GM12878 (cell line): ENCODE measurements at regions not wholly inside any gene's neighbourhood (a gene's known extent, or its start where the extent isn't known, plus 50 kb on each side); places are given as distances from the start of the nearest gene placed in this dataset.

Source experiments
- ATAC-seq: fragments of 200-7000 bp; cut with Tn5 transposase; 3 replicates; pipeline ENCODE4 v1.9.1; 2020; ENCODE audit warnings: mild to moderate bottlenecking, moderate library complexity
- BruUV-seq: library from RNA; stranded (reverse); fragments of 400-500 nt; replicated peaks from 2 replicates; lab custom pipeline; 2021; lab: Mats Ljungman, UMichigan
- CTCF ChIA-PET: fragments of 300-600 bp; sonication (Branson Sonifier 250); formaldehyde crosslinking; extraction: SDS; loops from one replicate; lab custom pipeline; 2021; ENCODE audit warnings: inconsistent platforms; lab: Yijun Ruan, JAX
- POLR2A ChIA-PET: fragments of 350-600 bp; formaldehyde crosslinking; extraction: SDS; loops from one replicate; lab custom pipeline; 2021; ENCODE audit warnings: inconsistent platforms; lab: Charles Lee
- RAD21 ChIA-PET: fragments of 300-600 bp; sonication (Branson Sonifier 250); formaldehyde crosslinking; loops from one replicate; lab custom pipeline; 2023; ENCODE audit warnings: antibody characterized with exemption; ENCODE audit not compliant: unreplicated experiment; lab: Charles Lee
- SMC1A ChIA-PET: fragments of 300-600 bp; sonication (Branson Sonifier 250); formaldehyde crosslinking; loops from one replicate; lab custom pipeline; 2023; ENCODE audit not compliant: unreplicated experiment, uncharacterized antibody; lab: Charles Lee
- DNase-seq: peaks from one replicate; pipeline ENCODE4 v3.0.0-alpha.2; 2011; ENCODE audit warnings: low read depth, low spot score
- FAIRE-seq: peaks from 3 replicates; lab custom pipeline; 2011; peaks lifted over from hg19 to GRCh38; lab: Jason Lieb, UNC
- H2AFZ ChIP-seq: 2 replicates; pipeline ENCODE4 v1.6.0; 2011; ENCODE audit warnings: low read depth, low read length, control low read depth; ENCODE audit not compliant: control insufficient read depth
- H3K27ac ChIP-seq: 2 replicates; pipeline ENCODE4 v1.5.1; 2011; ENCODE audit warnings: control low read depth; ENCODE audit not compliant: control insufficient read depth, insufficient read depth
- H3K27me3 ChIP-seq, 2 experiments: replicated peaks in 1 of 2; 2 replicates each; pipeline versions ENCODE4 v1.6.0 to v1.6.1; 2011; ENCODE audit warnings: low read length in 1 of 2; ENCODE audit not compliant: control insufficient read depth in 2 of 2, insufficient read depth in 2 of 2
- H3K36me3 ChIP-seq, 2 experiments: 2 replicates each; pipeline ENCODE4 v1.5.1; 2011; ENCODE audit warnings: low read length in 1 of 2; ENCODE audit not compliant: control insufficient read depth in 2 of 2, insufficient read depth in 2 of 2
- H3K4me1 ChIP-seq: 2 replicates; pipeline ENCODE4 v1.6.1; 2011; ENCODE audit warnings: mild to moderate bottlenecking, low read length, moderate library complexity, mixed read lengths; ENCODE audit not compliant: control insufficient read depth, insufficient read depth
- H3K4me2 ChIP-seq: 2 replicates; pipeline ENCODE4 v1.6.0; 2011; ENCODE audit warnings: control low read depth; ENCODE audit not compliant: control insufficient read depth, insufficient read depth
- H3K4me3 ChIP-seq: fragments of 200-600 bp; sonication (generic); 2 replicates; pipeline ENCODE4 v1.5.1; 2016
- H3K79me2 ChIP-seq: 2 replicates; pipeline ENCODE4 v1.6.0; 2011; ENCODE audit warnings: low read length; ENCODE audit not compliant: control insufficient read depth, insufficient read depth
- H3K9ac ChIP-seq: 2 replicates; pipeline ENCODE4 v1.8.0; 2011; ENCODE audit warnings: low read length, control low read depth, mixed read lengths; ENCODE audit not compliant: control insufficient read depth, insufficient read depth
- H3K9me3 ChIP-seq: replicated peaks from 3 replicates; pipeline ENCODE4 v1.5.1; 2011; ENCODE audit warnings: mild to moderate bottlenecking, low read length; ENCODE audit not compliant: control insufficient read depth, insufficient read depth
- H4K20me1 ChIP-seq: 2 replicates; pipeline ENCODE4 v1.6.0; 2011; ENCODE audit not compliant: control insufficient read depth, insufficient read depth
- BACH1 ChIP-seq: fragments of 450-650 bp; IDR thresholded peaks from 2 replicates; pipeline ENCODE4 v1.6.1; 2017; ENCODE audit warnings: mild to moderate bottlenecking, borderline replicate concordance
- DPF2 ChIP-seq: fragments of 450-650 bp; IDR thresholded peaks from 2 replicates; pipeline ENCODE4 v1.6.1; 2017; ENCODE audit warnings: mild to moderate bottlenecking
- EED ChIP-seq: sonication (generic); IDR thresholded peaks from 2 replicates; pipeline ENCODE4 v1.6.1; 2016; ENCODE audit warnings: antibody characterized with exemption, low read depth
- ESRRA ChIP-seq: IDR thresholded peaks from 2 replicates; pipeline ENCODE4 v1.6.1; 2012; ENCODE audit warnings: mild to moderate bottlenecking, low read length, improper control_type of control experiment
- ETV6 ChIP-seq, 2 experiments: fragments of 450-650 bp in 1 of 2; IDR thresholded peaks in 1 of 2; conservative IDR thresholded peaks in 1 of 2; 2 replicates each; pipeline ENCODE4 v1.6.1; 2014; ENCODE audit warnings: antibody characterized with exemption in 1 of 2, borderline replicate concordance in 1 of 2, low read depth in 1 of 2, mild to moderate bottlenecking in 1 of 2, moderate library complexity in 1 of 2
- GABPA ChIP-seq: IDR thresholded peaks from 2 replicates; pipeline ENCODE4 v1.6.1; 2014; ENCODE audit warnings: antibody characterized with exemption, low read depth, mild to moderate bottlenecking, inconsistent platforms
- MTA3 ChIP-seq: IDR thresholded peaks from 2 replicates; pipeline ENCODE4 v1.6.1; 2012; ENCODE audit warnings: low read length, inconsistent platforms, borderline replicate concordance
- NFYB ChIP-seq: IDR thresholded peaks from 2 replicates; pipeline ENCODE4 v1.6.1; 2011; ENCODE audit warnings: low read depth, mild to moderate bottlenecking, low read length, improper control_type of control experiment, moderate library complexity; ENCODE audit not compliant: insufficient read depth
- PAX5 ChIP-seq: IDR thresholded peaks from 2 replicates; pipeline ENCODE4 v1.6.1; 2011; ENCODE audit warnings: low read depth, low read length, borderline replicate concordance
- SMC3 ChIP-seq: IDR thresholded peaks from 2 replicates; pipeline ENCODE4 v1.6.1; 2011; ENCODE audit warnings: low read length, improper control_type of control experiment, borderline replicate concordance
- SREBF2 ChIP-seq: IDR thresholded peaks from 2 replicates; pipeline ENCODE4 v1.6.1; 2012; ENCODE audit warnings: mild to moderate bottlenecking, low read length
- SRF ChIP-seq, 2 experiments: IDR thresholded peaks; 2 replicates each; pipeline ENCODE4 v1.6.1; 2011; ENCODE audit warnings: low read depth in 2 of 2, low read length in 2 of 2, mild to moderate bottlenecking in 1 of 2, moderate library complexity in 1 of 2
- WGBS: methylation state at CpG from one replicate; pipeline ENCODE4 v1.1.6; 2016; ENCODE audit warnings: low lambda C conversion rate; ENCODE audit not compliant: insufficient replicate concordance, insufficient coverage; ENCODE audit errors: missing lambda C conversion rate; 5-methylcytosine and 5-hydroxymethylcytosine counted together
- in situ Hi-C: fragments of 300-500 bp; cut with MboI; formaldehyde crosslinking; loops from 9 replicates; pipeline ENCODE4 v1.14.3; 2018; ENCODE audit warnings: mixed read lengths
- intact Hi-C: fragments of 100-400 bp; cut with micrococcal nuclease; formaldehyde crosslinking; loops from one replicate; pipeline ENCODE4 v1.14.2; 2022; ENCODE audit not compliant: unreplicated experiment
- TF ChIP-seq, protein P1 (sequence below): IDR thresholded peaks from 2 replicates; pipeline ENCODE4 v1.6.1; 2011; ENCODE audit warnings: low read depth, low read length, improper control_type of control experiment, borderline replicate concordance
- TF ChIP-seq, protein P2 (sequence below): fragments of 450-650 bp; formaldehyde crosslinking; IDR thresholded peaks from 2 replicates; pipeline ENCODE4 v1.4.0; 2022; ENCODE audit warnings: mild to moderate bottlenecking, moderate library complexity
- TF ChIP-seq, protein P3 (sequence below): IDR thresholded peaks from 2 replicates; pipeline ENCODE4 v1.6.1; 2011; ENCODE audit warnings: borderline replicate concordance, low read depth, mild to moderate bottlenecking, moderate library complexity, low read length; ENCODE audit not compliant: insufficient read depth, poor library complexity, severe bottlenecking

DNA sequence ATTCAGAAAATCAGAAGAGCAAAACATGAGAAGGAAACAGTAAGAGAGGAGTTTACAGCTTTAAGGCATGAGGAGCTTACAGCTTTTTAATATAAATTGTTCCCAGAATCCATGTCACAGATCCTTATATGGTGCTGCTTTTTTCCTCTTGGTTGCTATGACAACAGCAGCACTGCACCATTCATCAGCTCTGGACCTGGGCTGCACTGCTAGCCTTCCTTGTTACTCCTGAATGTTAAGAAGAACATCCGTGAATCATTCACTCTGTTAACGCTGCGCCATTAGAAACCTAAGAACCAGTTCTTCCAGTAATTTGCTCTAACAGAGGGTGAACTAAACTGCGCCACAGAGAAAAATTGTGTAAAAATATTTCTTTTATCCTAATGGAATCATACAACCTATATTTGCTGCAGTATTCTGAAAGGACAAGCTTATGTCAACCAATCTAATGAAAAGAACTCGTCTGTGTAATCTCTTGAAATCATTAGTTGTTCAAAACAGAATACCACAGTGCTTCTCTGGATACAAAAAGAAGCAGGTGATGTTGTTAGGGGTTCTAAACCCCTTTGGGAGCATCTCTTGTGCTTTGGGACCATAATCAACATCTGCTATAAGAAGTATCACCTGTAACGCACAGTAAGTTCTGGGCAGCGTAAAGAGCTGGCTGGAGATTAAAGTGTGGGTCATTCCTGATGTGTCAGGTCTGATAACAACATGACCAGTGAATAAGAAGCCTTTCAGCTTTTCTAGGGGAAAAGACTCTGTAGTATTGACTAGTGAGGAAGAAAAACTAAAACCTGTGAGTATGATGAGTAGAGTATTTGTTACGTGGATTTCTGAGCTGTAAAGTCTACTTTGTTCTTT, 151.2 kb downstream of the TANC2 start:
- POLR2A ChIA-PET = no interaction called here
- 65% methylated on average over 8 of the region's 8 CpGs for WGBS

More for the DNA sequence above, 151.2 kb downstream of the TANC2 start:
- in situ Hi-C loops (no loop called here), intact Hi-C loops (no loop called here)
- Histone ChIP-seq H3K4me3 (no peak overlapping the region), H4K20me1 (no peaks in the 10 kb centered on the region), H3K4me1 (no peaks in the 10 kb centered on the region), H3K9ac (no peak overlapping the region), H3K4me2 (no peak overlapping the region), H3K36me3 (no peaks in the 10 kb centered on the region), H3K79me2 (no peaks in the 10 kb centered on the region), H2AFZ (no peak overlapping the region), H3K9me3 (no peaks in the 10 kb centered on the region), H3K27ac (no peak overlapping the region), H3K27me3 (no peaks in the 10 kb centered on the region)
- ChIA-PET RAD21 (no interaction called here), CTCF (interaction anchor here (0.8 to 2.2 kb wide), 4 partner anchors 9 to 290 kb away, joined by 3 to 8 read pairs (median 3); no protein-coding TSS in a partner anchor), SMC1A (interaction anchor here (0.7 to 0.8 kb wide), 2 partner anchors 10 to 18 kb away, joined by 3 to 4 read pairs; no protein-coding TSS in a partner anchor)
- TF ChIP-seq SREBF2 (no peak), ETV6 (conservative IDR thresholded peaks at IDR 0.05 in 1 of 2, IDR thresholded peaks at IDR 0.05 in 1 of 2; ENCODE audit: borderline replicate concordance in 1 of 2, low read depth in 1 of 2) (no peak), GABPA (no peak), PAX5 (no peak), SMC3 (no peak), DPF2 (no peak), BACH1 (no peak), MTA3 (no peak), EED (no peak), SRF (IDR thresholded peaks at IDR 0.05; ENCODE audit: low read depth in 2 of 2, low read length in 2 of 2) (no peak), NFYB (no peak), ESRRA (no peak)
- TF ChIP-seq, protein P1, sequence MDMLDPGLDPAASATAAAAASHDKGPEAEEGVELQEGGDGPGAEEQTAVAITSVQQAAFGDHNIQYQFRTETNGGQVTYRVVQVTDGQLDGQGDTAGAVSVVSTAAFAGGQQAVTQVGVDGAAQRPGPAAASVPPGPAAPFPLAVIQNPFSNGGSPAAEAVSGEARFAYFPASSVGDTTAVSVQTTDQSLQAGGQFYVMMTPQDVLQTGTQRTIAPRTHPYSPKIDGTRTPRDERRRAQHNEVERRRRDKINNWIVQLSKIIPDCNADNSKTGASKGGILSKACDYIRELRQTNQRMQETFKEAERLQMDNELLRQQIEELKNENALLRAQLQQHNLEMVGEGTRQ = no peak
- TF ChIP-seq, protein P2, sequence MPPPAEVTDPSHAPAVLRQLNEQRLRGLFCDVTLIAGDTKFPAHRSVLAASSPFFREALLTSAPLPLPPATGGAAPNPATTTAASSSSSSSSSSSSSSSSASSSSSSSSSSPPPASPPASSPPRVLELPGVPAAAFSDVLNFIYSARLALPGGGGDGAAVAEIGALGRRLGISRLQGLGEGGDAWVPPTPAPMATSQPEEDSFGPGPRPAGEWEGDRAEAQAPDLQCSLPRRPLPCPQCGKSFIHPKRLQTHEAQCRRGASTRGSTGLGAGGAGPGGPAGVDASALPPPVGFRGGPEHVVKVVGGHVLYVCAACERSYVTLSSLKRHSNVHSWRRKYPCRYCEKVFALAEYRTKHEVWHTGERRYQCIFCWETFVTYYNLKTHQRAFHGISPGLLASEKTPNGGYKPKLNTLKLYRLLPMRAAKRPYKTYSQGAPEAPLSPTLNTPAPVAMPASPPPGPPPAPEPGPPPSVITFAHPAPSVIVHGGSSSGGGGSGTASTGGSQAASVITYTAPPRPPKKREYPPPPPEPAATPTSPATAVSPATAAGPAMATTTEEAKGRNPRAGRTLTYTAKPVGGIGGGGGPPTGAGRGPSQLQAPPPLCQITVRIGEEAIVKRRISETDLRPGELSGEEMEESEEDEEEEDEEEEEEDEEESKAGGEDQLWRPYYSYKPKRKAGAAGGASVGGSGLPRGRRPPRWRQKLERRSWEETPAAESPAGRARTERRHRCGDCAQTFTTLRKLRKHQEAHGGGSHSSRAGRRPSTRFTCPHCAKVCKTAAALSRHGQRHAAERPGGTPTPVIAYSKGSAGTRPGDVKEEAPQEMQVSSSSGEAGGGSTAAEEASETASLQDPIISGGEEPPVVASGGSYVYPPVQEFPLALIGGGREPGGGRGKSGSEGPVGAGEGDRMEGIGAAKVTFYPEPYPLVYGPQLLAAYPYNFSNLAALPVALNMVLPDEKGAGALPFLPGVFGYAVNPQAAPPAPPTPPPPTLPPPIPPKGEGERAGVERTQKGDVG = no peak
- TF ChIP-seq, protein P3, sequence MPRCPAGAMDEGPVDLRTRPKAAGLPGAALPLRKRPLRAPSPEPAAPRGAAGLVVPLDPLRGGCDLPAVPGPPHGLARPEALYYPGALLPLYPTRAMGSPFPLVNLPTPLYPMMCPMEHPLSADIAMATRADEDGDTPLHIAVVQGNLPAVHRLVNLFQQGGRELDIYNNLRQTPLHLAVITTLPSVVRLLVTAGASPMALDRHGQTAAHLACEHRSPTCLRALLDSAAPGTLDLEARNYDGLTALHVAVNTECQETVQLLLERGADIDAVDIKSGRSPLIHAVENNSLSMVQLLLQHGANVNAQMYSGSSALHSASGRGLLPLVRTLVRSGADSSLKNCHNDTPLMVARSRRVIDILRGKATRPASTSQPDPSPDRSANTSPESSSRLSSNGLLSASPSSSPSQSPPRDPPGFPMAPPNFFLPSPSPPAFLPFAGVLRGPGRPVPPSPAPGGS = no peak
- no TSS peak for BruUV-seq
- ATAC-seq (no peak), FAIRE-seq (no peak), DNase-seq (no peak)
